Amygdala (tissue), 56 donors: ENCODE measurements at regions not wholly inside any gene's neighbourhood (a gene's known extent, or its start where the extent isn't known, plus 50 kb on each side); places are given as distances from the start of the nearest gene placed in this dataset.
A peak's percentile ranks its signal among the peaks of the same experiment; 100 is the strongest.

Experiments used
- DNase-seq, 56 donors: peaks; one replicate each; lab custom pipeline; 2025; lab: John Stamatoyannopoulos, UW

GRCh38 chr13:105363261-105364190 is 1171.9 kb downstream of the EFNB2 start:
- peak in 1 of 56 donors; percentile 3 for DNase-seq

- DNase-seq = no peak
These were observed 1181.8 kb downstream of the EFNB2 start for GRCh38 chr13:105353654-105354053.

GRCh38 chr13:105349082-105349723 is 1186.3 kb downstream of the EFNB2 start:
- DNase-seq = no peak

- no peak for DNase-seq
These were observed 1189.2 kb downstream of the EFNB2 start for GRCh38 chr13:105346141-105346775.

GRCh38 chr13:105345730-105346129 is 1189.7 kb downstream of the EFNB2 start:
- DNase-seq = no peak

- DNase-seq = no peak
These were observed 1190.3 kb downstream of the EFNB2 start for GRCh38 chr13:105345131-105345530.

GRCh38 chr13:105343134-105343806 is 1192.2 kb downstream of the EFNB2 start:
- no peak for DNase-seq

GRCh38 chr13:105342281-105342820 is 1193.1 kb downstream of the EFNB2 start:
- no peak for DNase-seq

GRCh38 chr13:105341758-105342157 is 1193.7 kb downstream of the EFNB2 start:
- DNase-seq = no peak

GRCh38 chr13:105341256-105341655 is 1194.2 kb downstream of the EFNB2 start:
- DNase-seq = no peak

GRCh38 chr13:105340061-105340606 is 1195.3 kb downstream of the EFNB2 start:
- DNase-seq = no peak

- DNase-seq = no peak
These were observed 1196.7 kb downstream of the EFNB2 start for GRCh38 chr13:105338773-105339172.

GRCh38 chr13:105338006-105338405 is 1197.5 kb downstream of the EFNB2 start:
- DNase-seq = no peak

- no peak for DNase-seq
These were observed 1198.5 kb downstream of the EFNB2 start for GRCh38 chr13:105336706-105337576.

- no peak for DNase-seq
These were observed 1201.3 kb downstream of the EFNB2 start for GRCh38 chr13:105334211-105334610.

- DNase-seq = no peak
These were observed 1202.0 kb downstream of the EFNB2 start for GRCh38 chr13:105333416-105333815.

- DNase-seq = no peak
These were observed 1206.1 kb downstream of the EFNB2 start for GRCh38 chr13:105329359-105329758.

GRCh38 chr13:105328212-105328611 is 1207.2 kb downstream of the EFNB2 start:
- no peak for DNase-seq

GRCh38 chr13:105327581-105328126 is 1207.8 kb downstream of the EFNB2 start:
- DNase-seq = no peak
